B cell (primary cell): ENCODE measurements at regions not wholly inside any gene's neighbourhood (a gene's known extent, or its start where the extent isn't known, plus 50 kb on each side); places are given as distances from the start of the nearest gene placed in this dataset.

Experiments used
- EZH2 ChIP-seq: IDR thresholded peaks from 2 replicates; pipeline ENCODE4 v1.6.1; 2012; ENCODE audit warnings: borderline replicate concordance, low read depth, mild to moderate bottlenecking, moderate library complexity, low read length; ENCODE audit not compliant: insufficient read depth, poor library complexity, severe bottlenecking
- TF ChIP-seq, protein P1 (sequence below): fragments of 200-600 bp; IDR thresholded peaks from one replicate; pipeline ENCODE4 v1.8.0; 2022; ENCODE audit warnings: antibody characterized with exemption, mild to moderate bottlenecking

DNA sequence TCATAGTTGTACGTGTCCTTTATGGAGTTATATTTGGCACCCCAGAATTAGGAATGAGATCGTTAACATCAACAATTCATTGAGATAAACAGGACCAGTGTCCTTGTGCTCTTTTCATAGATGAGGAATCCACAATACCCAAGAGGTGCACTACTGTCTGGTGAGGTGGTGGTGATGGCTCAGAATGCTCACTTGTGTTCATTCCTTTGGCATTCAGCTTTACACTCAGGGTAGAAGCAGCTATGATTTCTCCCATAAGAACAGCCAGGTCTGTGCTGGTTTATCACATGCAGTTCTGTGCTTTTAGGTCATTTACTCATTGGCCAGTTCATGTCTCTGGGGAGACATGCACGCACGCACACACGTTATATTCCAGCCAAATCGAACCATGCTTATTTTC lies 167.2 kb downstream of the FAT3 start:
- no peak for TF ChIP-seq EZH2
- TF ChIP-seq, protein P1, sequence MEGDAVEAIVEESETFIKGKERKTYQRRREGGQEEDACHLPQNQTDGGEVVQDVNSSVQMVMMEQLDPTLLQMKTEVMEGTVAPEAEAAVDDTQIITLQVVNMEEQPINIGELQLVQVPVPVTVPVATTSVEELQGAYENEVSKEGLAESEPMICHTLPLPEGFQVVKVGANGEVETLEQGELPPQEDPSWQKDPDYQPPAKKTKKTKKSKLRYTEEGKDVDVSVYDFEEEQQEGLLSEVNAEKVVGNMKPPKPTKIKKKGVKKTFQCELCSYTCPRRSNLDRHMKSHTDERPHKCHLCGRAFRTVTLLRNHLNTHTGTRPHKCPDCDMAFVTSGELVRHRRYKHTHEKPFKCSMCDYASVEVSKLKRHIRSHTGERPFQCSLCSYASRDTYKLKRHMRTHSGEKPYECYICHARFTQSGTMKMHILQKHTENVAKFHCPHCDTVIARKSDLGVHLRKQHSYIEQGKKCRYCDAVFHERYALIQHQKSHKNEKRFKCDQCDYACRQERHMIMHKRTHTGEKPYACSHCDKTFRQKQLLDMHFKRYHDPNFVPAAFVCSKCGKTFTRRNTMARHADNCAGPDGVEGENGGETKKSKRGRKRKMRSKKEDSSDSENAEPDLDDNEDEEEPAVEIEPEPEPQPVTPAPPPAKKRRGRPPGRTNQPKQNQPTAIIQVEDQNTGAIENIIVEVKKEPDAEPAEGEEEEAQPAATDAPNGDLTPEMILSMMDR = no peak
